Omental fat pad (tissue), 3 donors: ENCODE measurements at regions not wholly inside any gene's neighbourhood (a gene's known extent, or its start where the extent isn't known, plus 50 kb on each side); places are given as distances from the start of the nearest gene placed in this dataset.

Experiments used
- ATAC-seq: fragments of 150-250 bp; one replicate; pipeline ENCODE4 v1.9.1; 2016; ENCODE audit warnings: mild to moderate bottlenecking, moderate library complexity; ENCODE audit not compliant: low FRiP score
- DNase-seq: peaks from one replicate; pipeline ENCODE4 v3.0.0-alpha.2; 2019; ENCODE audit warnings: low spot score
- TF ChIP-seq, protein P1 (sequence below), 3 donors: fragments of 450-650 bp; IDR thresholded peaks; one replicate each; pipeline ENCODE4 v1.5.1; 2016 to 2017; ENCODE audit warnings: antibody characterized with exemption in 3 of 3, mild to moderate bottlenecking in 3 of 3, moderate library complexity in 2 of 3

DNA sequence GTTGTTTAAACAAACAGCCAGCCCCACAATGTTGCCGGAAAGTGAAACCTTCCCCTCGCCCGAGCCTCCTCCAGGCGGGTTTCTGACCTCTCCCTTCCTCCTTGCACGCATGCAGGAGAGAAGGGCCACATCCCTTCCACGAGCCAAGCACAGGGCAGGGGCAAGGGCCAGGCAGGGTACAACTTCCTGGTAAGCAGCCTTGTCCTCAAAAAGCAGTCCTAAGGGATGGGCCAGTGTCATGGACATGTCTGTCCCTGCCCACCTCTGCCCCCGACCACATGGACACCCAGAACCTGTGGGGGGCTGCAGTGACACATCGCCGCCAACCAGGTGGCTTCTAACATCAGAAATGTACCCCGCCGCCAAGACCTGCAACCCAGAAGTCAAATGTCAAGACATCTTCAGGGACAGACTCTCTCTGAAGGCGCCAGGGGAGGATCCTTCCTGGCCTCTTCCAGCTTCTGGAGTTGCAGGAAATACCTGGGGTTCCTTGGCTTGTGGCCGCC, 145.3 kb downstream of the CRYBB2 start:
- ATAC-seq (no peak), DNase-seq (no peak)
- TF ChIP-seq, protein P1, sequence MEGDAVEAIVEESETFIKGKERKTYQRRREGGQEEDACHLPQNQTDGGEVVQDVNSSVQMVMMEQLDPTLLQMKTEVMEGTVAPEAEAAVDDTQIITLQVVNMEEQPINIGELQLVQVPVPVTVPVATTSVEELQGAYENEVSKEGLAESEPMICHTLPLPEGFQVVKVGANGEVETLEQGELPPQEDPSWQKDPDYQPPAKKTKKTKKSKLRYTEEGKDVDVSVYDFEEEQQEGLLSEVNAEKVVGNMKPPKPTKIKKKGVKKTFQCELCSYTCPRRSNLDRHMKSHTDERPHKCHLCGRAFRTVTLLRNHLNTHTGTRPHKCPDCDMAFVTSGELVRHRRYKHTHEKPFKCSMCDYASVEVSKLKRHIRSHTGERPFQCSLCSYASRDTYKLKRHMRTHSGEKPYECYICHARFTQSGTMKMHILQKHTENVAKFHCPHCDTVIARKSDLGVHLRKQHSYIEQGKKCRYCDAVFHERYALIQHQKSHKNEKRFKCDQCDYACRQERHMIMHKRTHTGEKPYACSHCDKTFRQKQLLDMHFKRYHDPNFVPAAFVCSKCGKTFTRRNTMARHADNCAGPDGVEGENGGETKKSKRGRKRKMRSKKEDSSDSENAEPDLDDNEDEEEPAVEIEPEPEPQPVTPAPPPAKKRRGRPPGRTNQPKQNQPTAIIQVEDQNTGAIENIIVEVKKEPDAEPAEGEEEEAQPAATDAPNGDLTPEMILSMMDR (IDR thresholded peaks at IDR 0.05) = no peak

DNA sequence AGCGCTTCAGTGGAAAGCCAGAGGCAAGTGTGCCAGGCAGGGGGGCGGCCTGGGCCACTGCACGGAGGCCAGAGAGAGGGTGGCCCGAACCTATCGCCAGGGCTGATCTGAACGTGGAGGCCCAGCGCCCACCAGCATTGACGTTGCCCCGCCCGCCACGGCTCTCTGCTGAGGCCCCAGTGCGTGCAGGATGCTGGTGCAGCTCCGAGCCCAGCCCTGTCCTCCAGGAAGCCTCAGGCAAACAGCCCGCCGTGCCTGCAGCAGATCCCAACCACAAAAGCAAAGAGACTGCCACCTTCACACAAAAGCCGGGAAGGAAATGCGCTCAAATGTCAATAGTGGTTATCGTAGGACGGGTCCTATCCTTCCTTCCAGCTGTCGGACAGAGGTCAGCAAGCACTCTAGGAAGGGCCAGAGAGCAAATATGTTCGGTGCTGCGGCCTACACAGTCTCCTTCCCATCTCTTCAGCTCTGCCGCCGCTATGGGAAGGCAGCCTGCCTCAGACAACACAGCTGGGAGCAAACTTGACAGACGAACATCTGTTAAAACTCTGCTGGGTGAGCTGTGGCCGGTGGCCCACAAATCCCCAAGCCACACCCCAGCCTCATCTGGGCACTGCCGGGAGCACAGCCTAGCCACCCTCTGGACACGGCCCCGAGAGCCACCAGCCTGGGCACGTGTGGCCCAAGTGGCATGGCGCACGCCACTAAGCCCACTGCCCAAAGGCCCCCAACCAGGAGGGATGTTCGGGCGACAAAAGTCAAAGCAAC, 146.2 kb downstream of the CRYBB2 start:
- TF ChIP-seq, protein P1 (IDR thresholded peaks at IDR 0.05) = no peak
- no peak for DNase-seq

GRCh38 chr22:25366408-25366807, 147.0 kb downstream of the CRYBB2 start:
- ATAC-seq = no peak
- TF ChIP-seq, protein P1 (IDR thresholded peaks at IDR 0.05) = no peak

More for the DNA sequence above, 146.2 kb downstream of the CRYBB2 start:
- no peak for ATAC-seq

GRCh38 chr22:25366876-25367466, 147.5 kb downstream of the CRYBB2 start:
- ATAC-seq (no peak), DNase-seq (no peak)
- TF ChIP-seq, protein P1 (IDR thresholded peaks at IDR 0.05) = no peak

More at GRCh38 chr22:25366408-25366807, 147.0 kb downstream of the CRYBB2 start:
- DNase-seq = no peak

DNA sequence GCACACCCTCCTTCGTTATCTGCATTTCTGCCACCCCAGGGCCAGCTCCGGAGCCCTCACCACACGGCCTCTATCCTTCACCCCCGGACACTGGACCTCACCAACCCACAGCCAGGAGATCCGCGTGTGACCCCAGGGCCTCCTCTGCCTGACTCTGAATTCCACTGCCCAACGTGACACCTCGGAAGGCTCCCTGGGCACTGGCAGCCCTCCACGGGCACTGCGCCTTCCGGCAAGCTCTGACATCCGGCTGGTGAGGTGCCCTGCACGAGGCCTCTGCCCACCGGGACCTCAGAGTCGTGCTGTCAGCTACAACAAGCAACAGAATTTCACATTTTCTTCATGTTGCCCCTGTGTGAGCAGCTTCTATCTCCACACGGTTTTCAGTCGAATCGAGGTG, 148.3 kb downstream of the CRYBB2 start:
- TF ChIP-seq, protein P1 (IDR thresholded peaks at IDR 0.05) = no peak
- DNase-seq (no peak), ATAC-seq (no peak)

GRCh38 chr22:25368271-25368670, 148.8 kb downstream of the CRYBB2 start:
- DNase-seq = no peak
- TF ChIP-seq, protein P1 (IDR thresholded peaks at IDR 0.05) = no peak
- ATAC-seq = no peak
